Transverse colon (tissue), 4 donors: ENCODE measurements at regions not wholly inside any gene's neighbourhood (a gene's known extent, or its start where the extent isn't known, plus 50 kb on each side); places are given as distances from the start of the nearest gene placed in this dataset.

Experiments
- CTCF ChIP-seq, 5 experiments: fragments of 200-600 bp in 3 of 5; fragments of 450-650 bp in 2 of 5; sonication (generic) in 3 of 5; IDR thresholded peaks; 1 replicate in 2 of 5; 2 replicates in 3 of 5; pipeline ENCODE4 v1.5.1; 2016 to 2017; ENCODE audit warnings: antibody characterized with exemption in 5 of 5, inconsistent platforms in 3 of 5, mild to moderate bottlenecking in 2 of 5, moderate library complexity in 1 of 5
- EP300 ChIP-seq: sonication (generic); formaldehyde crosslinking; IDR thresholded peaks from one replicate; pipeline ENCODE4 v1.6.1; 2017; ENCODE audit warnings: antibody characterized with exemption, low read depth
- POLR2A ChIP-seq: fragments of 450-650 bp; IDR thresholded peaks from one replicate; pipeline ENCODE4 v1.6.1; 2016; ENCODE audit warnings: antibody characterized with exemption, mild to moderate bottlenecking, moderate library complexity
- POLR2AphosphoS5 ChIP-seq, 3 donors: sonication (generic); formaldehyde crosslinking; IDR thresholded peaks; one replicate each; pipeline ENCODE4 v1.6.1; 2016; ENCODE audit warnings: antibody characterized with exemption in 3 of 3

GRCh38 chr12:42741091-42741490 lies 151.5 kb upstream of the PRICKLE1 start:
- no peak for TF ChIP-seq CTCF (IDR thresholded peaks at IDR 0.05)
- TF ChIP-seq POLR2A, result no peak
- no peak for TF ChIP-seq POLR2AphosphoS5 (IDR thresholded peaks at IDR 0.05)
- TF ChIP-seq EP300, result no peak
